ENCODE measurements at regions not wholly inside any gene's neighbourhood (a gene's known extent, or its start where the extent isn't known, plus 50 kb on each side); places are given as distances from the start of the nearest gene placed in this dataset.

- no peak for FAIRE-seq
- no peaks in the 10 kb centered on the region for H4K20me1 ChIP-seq (replicated peaks in 1 of 2; ENCODE audit: control insufficient read depth in 1 of 2, insufficient read depth in 2 of 2, low read length in 2 of 2)
- no peak for TF ChIP-seq SP2 (IDR thresholded peaks at IDR 0.05; ENCODE audit: low read length)
- no peak for TF ChIP-seq RFX5 (IDR thresholded peaks at IDR 0.05; ENCODE audit: borderline replicate concordance, low read depth, low read length)
- TF ChIP-seq SRF (IDR thresholded peaks at IDR 0.05; ENCODE audit: low read depth, low read length), result no peak
Observed at GRCh38 chr14:29446971-29447370, 480.7 kb downstream of the PRKD1 start.

More at GRCh38 chr14:29446971-29447370, 480.7 kb downstream of the PRKD1 start:
- no peak overlapping the region for H2AK5ac ChIP-seq (ENCODE audit: low read depth, low read length)
- no peak overlapping the region for H4K5ac ChIP-seq (ENCODE audit: insufficient read length, low read depth, low read length)
- no peak for DNase-seq (ENCODE audit: low read depth in 1 of 2, low spot score in 2 of 2)
- no peaks in the 10 kb centered on the region for H3K79me1 ChIP-seq (ENCODE audit: low read depth, low read length)
- H2AFZ ChIP-seq (ENCODE audit: low read length), result no peak overlapping the region
- no peak overlapping the region for H2BK5ac ChIP-seq (ENCODE audit: low read depth, low read length)
- no peak overlapping the region for H3K9ac ChIP-seq (replicated peaks in 1 of 4; ENCODE audit: extremely low read depth in 1 of 4, low read depth in 3 of 4, low read length in 3 of 4)
- H2BK120ac ChIP-seq (replicated peaks; ENCODE audit: low read depth, low read length), result no peak overlapping the region
- no peak overlapping the region for H3K4me3 ChIP-seq (ENCODE audit: extremely low read depth in 1 of 4, insufficient read depth in 2 of 4, low read depth in 3 of 4, low read length in 4 of 4)
- no peaks in the 10 kb centered on the region for H3K79me2 ChIP-seq (ENCODE audit: control insufficient read depth in 1 of 2, insufficient read depth in 2 of 2, low read length in 2 of 2)
- H2BK12ac ChIP-seq (ENCODE audit: low read depth, low read length), result no peak overlapping the region
- H3K27me3 ChIP-seq (replicated peaks in 1 of 4; ENCODE audit: control insufficient read depth in 3 of 4, extremely low read depth in 1 of 4, insufficient read depth in 3 of 4, low read length in 3 of 4), result peaks cover 0 to 2% (median 0%) of the 10 kb centered on the region in 4 experiments; a peak in 2 of 7 replicates
- no peaks in the 10 kb centered on the region for H3K9me3 ChIP-seq (ENCODE audit: insufficient read depth in 2 of 2, low read depth in 1 of 2, low read length in 1 of 2)
- WGBS, 2 experiments (ENCODE audit: extremely low coverage in 1 of 2, insufficient coverage in 1 of 2, insufficient read length in 1 of 2, insufficient replicate concordance in 2 of 2, low coverage in 1 of 2, low lambda C conversion rate in 2 of 2, missing lambda C conversion rate in 1 of 2), result 87 to 100% methylated on average over 2 to 5 of the region's 5 CpGs
- H4K8ac ChIP-seq (ENCODE audit: extremely low read depth, insufficient read depth, low read length), result no peak overlapping the region
- no peak overlapping the region for H4K91ac ChIP-seq (replicated peaks; ENCODE audit: insufficient read length, low read length)
- no peak overlapping the region for H3K56ac ChIP-seq (replicated peaks; ENCODE audit: insufficient read length, low read depth, low read length)
- CTCF ChIA-PET (ENCODE audit: partially characterized antibody), result interaction anchor here (0.9 to 1.5 kb wide), 2 partner anchors 11 to 74 kb away, joined by 3 read pairs; no protein-coding TSS in a partner anchor
- no peak overlapping the region for H3K23ac ChIP-seq (ENCODE audit: insufficient read length)
- POLR2A ChIA-PET (ENCODE audit: partially characterized antibody), result no interaction called here
- no peak overlapping the region for H2BK20ac ChIP-seq (ENCODE audit: low read length)
- H3K23me2 ChIP-seq (ENCODE audit: low read depth, low read length), result no peaks in the 10 kb centered on the region
- no peaks in the 10 kb centered on the region for H3K4me1 ChIP-seq (replicated peaks in 1 of 4; ENCODE audit: control insufficient read depth in 3 of 4, insufficient read depth in 4 of 4, low read length in 3 of 4)
- no peak overlapping the region for H2BK15ac ChIP-seq (ENCODE audit: low read length)
- H3K4me2 ChIP-seq (ENCODE audit: insufficient read depth in 1 of 2, low read depth in 2 of 2, low read length in 2 of 2), result no peak overlapping the region
- no peak overlapping the region for H3K4ac ChIP-seq (replicated peaks; ENCODE audit: insufficient read length, low read depth, low read length)
- H3K27ac ChIP-seq (ENCODE audit: low read depth, low read length), result no peak overlapping the region
- H3K14ac ChIP-seq (ENCODE audit: insufficient read length), result no peak overlapping the region
- H3K36me3 ChIP-seq (ENCODE audit: control insufficient read depth in 2 of 4, insufficient read depth in 4 of 4, low read length in 3 of 4), result no peaks in the 10 kb centered on the region
- no peak overlapping the region for H3K18ac ChIP-seq (ENCODE audit: extremely low read depth, low read length)
